Neural cell (in vitro differentiated cells): ENCODE measurements at regions not wholly inside any gene's neighbourhood (a gene's known extent, or its start where the extent isn't known, plus 50 kb on each side); places are given as distances from the start of the nearest gene placed in this dataset.

Experiments
- H2AFZ ChIP-seq: fragments of 200-600, 300-800 bp; sonication (generic), shearing (Covaris generic); 2 replicates; pipeline ENCODE4 v1.6.0; 2014; ENCODE audit warnings: low read depth, mild to moderate bottlenecking, antibody characterized with exemption, low read length, moderate library complexity
- H3F3A ChIP-seq: fragments of 200-600 bp; shearing (Covaris generic); 2 replicates; pipeline ENCODE4 v1.6.1; 2016; ENCODE audit warnings: mild to moderate bottlenecking, moderate library complexity, mixed read lengths, antibody characterized with exemption, low read length; ENCODE audit not compliant: insufficient read depth, poor library complexity, severe bottlenecking
- H3K27ac ChIP-seq: fragments of 200-600, 300-800 bp; sonication (generic), shearing (Covaris generic); 2 replicates; pipeline ENCODE4 v1.5.1; 2014; ENCODE audit warnings: mild to moderate bottlenecking, low read length, moderate library complexity
- H3K27me3 ChIP-seq: fragments of 300-800, 200-600 bp; sonication (generic), shearing (Covaris generic); 2 replicates; pipeline ENCODE4 v1.6.0; 2014; ENCODE audit warnings: mild to moderate bottlenecking, low read depth, low read length, moderate library complexity; ENCODE audit not compliant: insufficient read depth
- H3K36me3 ChIP-seq: fragments of 300-800, 200-600 bp; sonication (generic), shearing (Covaris generic); 2 replicates; pipeline ENCODE4 v1.5.1; 2014; ENCODE audit warnings: mild to moderate bottlenecking, antibody characterized with exemption, low read length, moderate library complexity; ENCODE audit not compliant: insufficient read depth
- H3K4me2 ChIP-seq: fragments of 300-800, 200-600 bp; sonication (generic), shearing (Covaris generic); 2 replicates; pipeline ENCODE4 v1.6.0; 2014; ENCODE audit warnings: mild to moderate bottlenecking, low read length
- H3K4me3 ChIP-seq: fragments of 300-800, 200-600 bp; sonication (generic), shearing (Covaris generic); 2 replicates; pipeline ENCODE4 v1.5.1; 2014; ENCODE audit warnings: mild to moderate bottlenecking, low read length, moderate library complexity
- H3K79me2 ChIP-seq: fragments of 200-600 bp; shearing (Covaris generic); replicated peaks from 2 replicates; pipeline ENCODE4 v1.6.0; 2014; ENCODE audit warnings: mild to moderate bottlenecking, low read length, moderate library complexity; ENCODE audit not compliant: insufficient read depth
- H3K9ac ChIP-seq: fragments of 300-800, 200-600 bp; sonication (generic), shearing (Covaris generic); 2 replicates; pipeline ENCODE4 v1.6.1; 2016; ENCODE audit warnings: mild to moderate bottlenecking, low read length, mixed read lengths
- H3K9me2 ChIP-seq: fragments of 200-600 bp; shearing (Covaris generic); 2 replicates; pipeline ENCODE4 v1.6.1; 2016; ENCODE audit warnings: mild to moderate bottlenecking, low read length, mixed read lengths; ENCODE audit not compliant: insufficient read depth
- H3K9me3 ChIP-seq: fragments of 200-600, 300-800 bp; sonication (generic), shearing (Covaris generic); 2 replicates; pipeline ENCODE4 v1.6.1; 2016; ENCODE audit warnings: mild to moderate bottlenecking, mixed run types, low read length, moderate library complexity, mixed read lengths
- H4K20me1 ChIP-seq: fragments of 200-600 bp; shearing (Covaris generic); 2 replicates; pipeline ENCODE4 v1.6.1; 2016; ENCODE audit warnings: mild to moderate bottlenecking, mixed run types; ENCODE audit not compliant: insufficient read depth
- EP300 ChIP-seq: fragments of 450-650 bp; conservative IDR thresholded peaks from 2 replicates; pipeline ENCODE4 v1.6.1; 2014; ENCODE audit warnings: antibody characterized with exemption, mild to moderate bottlenecking, moderate library complexity; ENCODE audit not compliant: poor library complexity, severe bottlenecking
- EZH2 ChIP-seq: fragments of 200-600, 300-800 bp; shearing (Covaris generic), sonication (generic); IDR thresholded peaks from 2 replicates; pipeline ENCODE4 v1.6.1; 2014; ENCODE audit warnings: antibody characterized with exemption, low read length, borderline replicate concordance, mild to moderate bottlenecking; ENCODE audit not compliant: insufficient read depth, poor library complexity, severe bottlenecking
- MXI1 ChIP-seq: fragments of 450-650 bp; conservative IDR thresholded peaks from 2 replicates; pipeline ENCODE4 v1.6.1; 2014; ENCODE audit warnings: antibody characterized with exemption, mild to moderate bottlenecking; ENCODE audit not compliant: poor library complexity, severe bottlenecking
- POLR2AphosphoS5 ChIP-seq: IDR thresholded peaks from 2 replicates; pipeline ENCODE4 v1.6.1; 2012
- RAD21 ChIP-seq: fragments of 450-650 bp; conservative IDR thresholded peaks from 2 replicates; pipeline ENCODE4 v1.6.1; 2014; ENCODE audit warnings: antibody characterized with exemption, mild to moderate bottlenecking, moderate library complexity
- SMC3 ChIP-seq: fragments of 450-650 bp; conservative IDR thresholded peaks from 2 replicates; pipeline ENCODE4 v1.6.1; 2014; ENCODE audit warnings: antibody characterized with exemption, mild to moderate bottlenecking, moderate library complexity; ENCODE audit not compliant: poor library complexity
- TAF1 ChIP-seq: IDR thresholded peaks from 2 replicates; pipeline ENCODE4 v1.6.1; 2012; ENCODE audit warnings: low read depth
- TF ChIP-seq, protein P1 (sequence below): IDR thresholded peaks from 2 replicates; pipeline ENCODE4 v1.6.1; 2012; ENCODE audit warnings: borderline replicate concordance
- TF ChIP-seq, protein P2 (sequence below): fragments of 450-650 bp; IDR thresholded peaks from 2 replicates; pipeline ENCODE4 v1.5.1; 2014; ENCODE audit warnings: antibody characterized with exemption, mild to moderate bottlenecking, moderate library complexity; ENCODE audit not compliant: poor library complexity, severe bottlenecking

DNA sequence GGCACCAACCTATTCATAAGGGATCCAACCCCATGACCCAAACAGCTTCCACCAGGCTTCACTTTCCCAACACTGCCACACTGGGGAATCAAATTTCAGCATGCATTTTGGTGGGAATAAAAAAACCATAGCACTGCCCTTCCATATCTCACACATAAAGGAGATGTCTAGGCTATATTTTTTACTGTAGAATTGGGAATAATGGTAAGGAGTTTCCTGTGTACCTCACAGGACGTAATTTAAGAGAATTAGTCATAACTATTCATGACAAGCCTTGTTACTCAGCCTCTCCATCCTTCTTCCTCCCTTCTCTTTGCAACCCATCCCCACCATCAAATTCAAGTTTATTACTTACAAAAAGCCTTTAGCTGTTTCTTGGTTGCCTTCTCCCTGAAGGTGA is 352.1 kb downstream of the MLLT3 start:
- no peaks in the 10 kb centered on the region for H3F3A ChIP-seq
- no peaks in the 10 kb centered on the region for H3K79me2 ChIP-seq
- no peaks in the 10 kb centered on the region for H3K27me3 ChIP-seq
- H3K9me2 ChIP-seq = no peaks in the 10 kb centered on the region
- TF ChIP-seq POLR2AphosphoS5 (no peak), TAF1 (no peak)
- TF ChIP-seq, protein P1, sequence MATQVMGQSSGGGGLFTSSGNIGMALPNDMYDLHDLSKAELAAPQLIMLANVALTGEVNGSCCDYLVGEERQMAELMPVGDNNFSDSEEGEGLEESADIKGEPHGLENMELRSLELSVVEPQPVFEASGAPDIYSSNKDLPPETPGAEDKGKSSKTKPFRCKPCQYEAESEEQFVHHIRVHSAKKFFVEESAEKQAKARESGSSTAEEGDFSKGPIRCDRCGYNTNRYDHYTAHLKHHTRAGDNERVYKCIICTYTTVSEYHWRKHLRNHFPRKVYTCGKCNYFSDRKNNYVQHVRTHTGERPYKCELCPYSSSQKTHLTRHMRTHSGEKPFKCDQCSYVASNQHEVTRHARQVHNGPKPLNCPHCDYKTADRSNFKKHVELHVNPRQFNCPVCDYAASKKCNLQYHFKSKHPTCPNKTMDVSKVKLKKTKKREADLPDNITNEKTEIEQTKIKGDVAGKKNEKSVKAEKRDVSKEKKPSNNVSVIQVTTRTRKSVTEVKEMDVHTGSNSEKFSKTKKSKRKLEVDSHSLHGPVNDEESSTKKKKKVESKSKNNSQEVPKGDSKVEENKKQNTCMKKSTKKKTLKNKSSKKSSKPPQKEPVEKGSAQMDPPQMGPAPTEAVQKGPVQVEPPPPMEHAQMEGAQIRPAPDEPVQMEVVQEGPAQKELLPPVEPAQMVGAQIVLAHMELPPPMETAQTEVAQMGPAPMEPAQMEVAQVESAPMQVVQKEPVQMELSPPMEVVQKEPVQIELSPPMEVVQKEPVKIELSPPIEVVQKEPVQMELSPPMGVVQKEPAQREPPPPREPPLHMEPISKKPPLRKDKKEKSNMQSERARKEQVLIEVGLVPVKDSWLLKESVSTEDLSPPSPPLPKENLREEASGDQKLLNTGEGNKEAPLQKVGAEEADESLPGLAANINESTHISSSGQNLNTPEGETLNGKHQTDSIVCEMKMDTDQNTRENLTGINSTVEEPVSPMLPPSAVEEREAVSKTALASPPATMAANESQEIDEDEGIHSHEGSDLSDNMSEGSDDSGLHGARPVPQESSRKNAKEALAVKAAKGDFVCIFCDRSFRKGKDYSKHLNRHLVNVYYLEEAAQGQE = no peak
- no peaks in the 10 kb centered on the region for H3K36me3 ChIP-seq
- H3K4me2 ChIP-seq = no peak overlapping the region
- H3K9me3 ChIP-seq = no peaks in the 10 kb centered on the region
- peak overlapping the region; percentile 88 for H3K27ac ChIP-seq
- peak overlapping the region; percentile 49 for H3K4me3 ChIP-seq
- no peak overlapping the region for H2AFZ ChIP-seq
- H3K9ac ChIP-seq = peak overlapping the region; percentile 62
- no peaks in the 10 kb centered on the region for H4K20me1 ChIP-seq

DNA sequence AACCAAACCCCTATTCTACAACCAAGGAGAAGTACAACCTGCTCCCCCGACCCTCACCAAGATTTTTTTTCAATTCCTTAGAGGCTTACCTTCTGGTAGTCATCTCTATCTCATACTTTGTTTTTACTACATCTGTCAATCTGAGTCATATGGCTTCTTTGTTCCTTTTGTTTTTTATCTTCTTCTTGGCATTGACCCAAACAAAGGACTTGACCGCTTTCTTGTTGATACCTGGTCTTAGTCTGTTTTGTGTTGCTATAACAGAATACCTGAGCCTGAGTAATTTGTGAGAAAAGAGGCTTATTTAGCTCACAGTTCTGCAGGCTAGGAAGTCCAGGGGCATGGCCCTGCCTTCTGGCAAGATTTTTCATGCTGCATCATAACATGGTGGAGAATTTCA is 352.7 kb downstream of the MLLT3 start:
- Histone ChIP-seq H3K4me3 (no peak overlapping the region), H3K9me3 (no peaks in the 10 kb centered on the region), H3K27me3 (no peaks in the 10 kb centered on the region), H3K36me3 (no peaks in the 10 kb centered on the region), H4K20me1 (no peaks in the 10 kb centered on the region), H3K4me2 (no peak overlapping the region), H3K27ac (no peak overlapping the region), H3K9me2 (no peaks in the 10 kb centered on the region), H3F3A (no peaks in the 10 kb centered on the region), H3K79me2 (no peaks in the 10 kb centered on the region), H3K9ac (no peak overlapping the region), H2AFZ (no peak overlapping the region)
- TF ChIP-seq SMC3 (no peak), MXI1 (no peak), TAF1 (no peak), EZH2 (no peak), RAD21 (no peak), EP300 (no peak), POLR2AphosphoS5 (no peak)
- TF ChIP-seq, protein P2, sequence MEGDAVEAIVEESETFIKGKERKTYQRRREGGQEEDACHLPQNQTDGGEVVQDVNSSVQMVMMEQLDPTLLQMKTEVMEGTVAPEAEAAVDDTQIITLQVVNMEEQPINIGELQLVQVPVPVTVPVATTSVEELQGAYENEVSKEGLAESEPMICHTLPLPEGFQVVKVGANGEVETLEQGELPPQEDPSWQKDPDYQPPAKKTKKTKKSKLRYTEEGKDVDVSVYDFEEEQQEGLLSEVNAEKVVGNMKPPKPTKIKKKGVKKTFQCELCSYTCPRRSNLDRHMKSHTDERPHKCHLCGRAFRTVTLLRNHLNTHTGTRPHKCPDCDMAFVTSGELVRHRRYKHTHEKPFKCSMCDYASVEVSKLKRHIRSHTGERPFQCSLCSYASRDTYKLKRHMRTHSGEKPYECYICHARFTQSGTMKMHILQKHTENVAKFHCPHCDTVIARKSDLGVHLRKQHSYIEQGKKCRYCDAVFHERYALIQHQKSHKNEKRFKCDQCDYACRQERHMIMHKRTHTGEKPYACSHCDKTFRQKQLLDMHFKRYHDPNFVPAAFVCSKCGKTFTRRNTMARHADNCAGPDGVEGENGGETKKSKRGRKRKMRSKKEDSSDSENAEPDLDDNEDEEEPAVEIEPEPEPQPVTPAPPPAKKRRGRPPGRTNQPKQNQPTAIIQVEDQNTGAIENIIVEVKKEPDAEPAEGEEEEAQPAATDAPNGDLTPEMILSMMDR = no peak
- TF ChIP-seq, protein P1 = no peak
